ENCODE measurements at regions not wholly inside any gene's neighbourhood (a gene's known extent, or its start where the extent isn't known, plus 50 kb on each side); places are given as distances from the start of the nearest gene placed in this dataset.

- DNase-seq: no peak
These were observed 264.8 kb downstream of the TXNL1 start for GRCh38 chr18:56373601-56374000.

- no peak for DNase-seq
These were observed 270.3 kb downstream of the TXNL1 start for GRCh38 chr18:56368066-56368465.

- no peak for DNase-seq
These were observed 279.6 kb downstream of the TXNL1 start for GRCh38 chr18:56358608-56359280.

- no peak for DNase-seq
These were observed 284.6 kb downstream of the TXNL1 start for GRCh38 chr18:56353663-56354260.

- no peak for DNase-seq
These were observed 286.4 kb downstream of the TXNL1 start for GRCh38 chr18:56351911-56352500.

GRCh38 chr18:56337507-56337906 is 300.9 kb downstream of the TXNL1 start:
- no peak for DNase-seq

- peak; percentile 4 for DNase-seq
These were observed 304.6 kb downstream of the TXNL1 start for GRCh38 chr18:56333839-56334238.

- DNase-seq: no peak
These were observed 305.2 kb downstream of the TXNL1 start for GRCh38 chr18:56333146-56333545.

GRCh38 chr18:56332371-56332770 is 306.0 kb downstream of the TXNL1 start:
- DNase-seq: no peak

GRCh38 chr18:56330366-56331110 is 307.9 kb downstream of the TXNL1 start:
- DNase-seq: peak; percentile 18

- DNase-seq: no peak
These were observed 308.9 kb downstream of the TXNL1 start for GRCh38 chr18:56329536-56329935.

GRCh38 chr18:56327191-56327885 is 311.1 kb downstream of the TXNL1 start:
- no peak for DNase-seq

GRCh38 chr18:56326336-56327072 is 311.9 kb downstream of the TXNL1 start:
- DNase-seq: no peak

GRCh38 chr18:56323673-56324072 is 314.7 kb downstream of the TXNL1 start:
- no peak for DNase-seq

GRCh38 chr18:56322406-56322805 is 316.0 kb downstream of the TXNL1 start:
- DNase-seq: no peak

GRCh38 chr18:56321470-56321869 is 316.9 kb downstream of the TXNL1 start:
- no peak for DNase-seq

- DNase-seq: no peak
These were observed 318.4 kb downstream of the TXNL1 start for GRCh38 chr18:56319953-56320352.

GRCh38 chr18:56316727-56317126 is 321.7 kb downstream of the TXNL1 start:
- no peak for DNase-seq

GRCh38 chr18:56315363-56315762 is 323.0 kb downstream of the TXNL1 start:
- DNase-seq: no peak

GRCh38 chr18:56314396-56314795 is 324.0 kb downstream of the TXNL1 start:
- no peak for DNase-seq

GRCh38 chr18:56312551-56313335 is 325.6 kb downstream of the TXNL1 start:
- DNase-seq: no peak

- no peak for DNase-seq
These were observed 329.3 kb downstream of the TXNL1 start for GRCh38 chr18:56309104-56309503.
